GM12892 (cell line): ENCODE measurements at regions not wholly inside any gene's neighbourhood (a gene's known extent, or its start where the extent isn't known, plus 50 kb on each side); places are given as distances from the start of the nearest gene placed in this dataset.

Experiments used
- DNase-seq: peaks from one replicate; pipeline ENCODE4 v3.0.0; 2011; ENCODE audit not compliant: insufficient read length
- FAIRE-seq: peaks from 2 replicates; lab custom pipeline; 2011; peaks lifted over from hg19 to GRCh38; lab: Jason Lieb, UNC
- POLR2A ChIP-seq: IDR thresholded peaks from 2 replicates; pipeline ENCODE4 v1.6.1; 2011; ENCODE audit warnings: low read depth, low read length, control low read depth
- POLR2AphosphoS5 ChIP-seq: IDR thresholded peaks from 2 replicates; pipeline ENCODE4 v1.6.1; 2011; ENCODE audit warnings: low read depth, low read length, control low read depth
- TAF1 ChIP-seq: IDR thresholded peaks from 2 replicates; pipeline ENCODE4 v1.6.1; 2011; ENCODE audit warnings: low read depth, mild to moderate bottlenecking, control low read depth, low read length, borderline replicate concordance

GRCh38 chr19:28170066-28170465, 1042.9 kb downstream of the UQCRFS1 start:
- DNase-seq = no peak
- FAIRE-seq = no peak
- TF ChIP-seq TAF1 (no peak), POLR2AphosphoS5 (no peak), POLR2A (no peak)

DNA sequence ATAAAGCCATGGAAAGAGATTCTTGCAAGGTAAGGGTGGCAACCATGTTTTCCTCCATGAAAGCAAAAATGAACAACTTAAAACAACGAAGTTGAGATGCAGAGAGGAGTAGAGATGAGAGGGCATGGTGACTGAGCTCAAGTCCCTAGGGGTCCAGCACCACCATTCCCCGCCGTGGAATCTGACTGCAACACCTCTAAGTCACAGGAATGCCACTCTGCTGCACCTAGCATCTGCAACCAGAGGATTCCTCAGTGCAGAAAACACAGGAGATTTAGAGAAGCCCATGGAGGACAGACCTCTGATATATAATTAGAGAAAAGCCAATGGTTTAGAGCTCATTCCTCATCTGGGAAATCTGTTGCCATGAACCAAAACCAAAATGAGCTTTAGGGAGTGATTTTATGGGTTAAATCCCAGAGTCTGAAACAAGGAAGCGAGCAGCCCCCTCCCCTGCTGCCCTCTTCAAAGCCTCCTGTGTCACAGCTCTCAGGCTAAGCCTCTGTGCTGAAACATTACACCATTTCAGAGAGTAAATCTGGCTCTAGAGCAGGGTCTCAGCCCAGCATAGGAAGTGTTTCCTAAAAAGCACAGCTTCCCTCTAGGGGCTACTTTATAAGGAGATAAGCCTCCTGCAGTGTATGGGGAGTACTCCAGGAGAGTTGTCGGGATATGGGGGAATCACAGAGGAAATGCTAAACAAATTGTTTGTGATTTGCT, 1043.6 kb downstream of the UQCRFS1 start:
- FAIRE-seq (no peak), DNase-seq (no peak)

GRCh38 chr19:28168557-28168956, 1044.4 kb downstream of the UQCRFS1 start:
- DNase-seq = no peak
- no peak for FAIRE-seq
- TF ChIP-seq POLR2AphosphoS5 (no peak), TAF1 (no peak), POLR2A (no peak)

More for the DNA sequence above, 1043.6 kb downstream of the UQCRFS1 start:
- TF ChIP-seq POLR2AphosphoS5 = no peak
- no peak for TF ChIP-seq POLR2A
- TF ChIP-seq TAF1 = no peak

DNA sequence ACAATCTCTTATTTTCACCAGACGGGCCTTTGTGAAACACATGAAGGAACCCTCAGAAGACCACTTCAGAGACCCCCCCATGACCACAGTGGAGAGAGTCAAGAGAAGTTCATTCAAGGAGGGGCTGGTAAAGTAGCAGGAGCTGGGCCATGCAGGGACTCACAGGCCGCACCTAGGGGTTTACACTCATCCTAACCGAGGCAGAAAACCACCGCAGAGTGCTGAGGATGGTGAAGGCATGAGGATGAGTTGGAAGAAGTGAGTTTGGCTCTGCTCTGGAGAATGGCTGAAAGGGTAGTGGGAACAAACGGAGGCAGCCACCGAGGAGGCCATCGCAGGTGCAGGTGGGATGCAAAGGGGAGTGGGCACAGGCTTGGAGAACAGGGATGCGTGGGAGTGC, 1046.9 kb downstream of the UQCRFS1 start:
- FAIRE-seq = no peak
- DNase-seq = no peak
- no peak for TF ChIP-seq POLR2AphosphoS5
- no peak for TF ChIP-seq TAF1
- no peak for TF ChIP-seq POLR2A

DNA sequence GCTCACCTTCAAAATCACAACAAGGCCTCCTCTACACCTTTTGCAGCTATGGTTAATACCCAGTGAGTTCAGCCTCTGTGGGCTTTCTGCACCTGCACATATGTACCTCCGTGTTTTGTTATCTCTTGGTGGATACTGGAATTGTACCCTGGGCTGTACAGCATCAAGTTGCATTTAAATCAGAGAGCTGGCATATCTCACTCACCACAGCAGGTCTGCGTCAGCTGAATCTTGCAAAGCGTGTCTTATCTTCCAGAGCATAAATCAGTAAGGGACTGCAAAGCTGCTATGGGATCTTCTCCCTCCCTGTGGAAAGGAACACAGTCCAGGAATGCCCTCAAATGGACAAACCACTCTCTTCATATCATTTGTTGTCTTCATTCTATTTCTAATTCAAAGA, 1048.7 kb downstream of the UQCRFS1 start:
- DNase-seq = no peak
- TF ChIP-seq TAF1 = no peak
- TF ChIP-seq POLR2AphosphoS5 = no peak
- no peak for TF ChIP-seq POLR2A
- no peak for FAIRE-seq

DNA sequence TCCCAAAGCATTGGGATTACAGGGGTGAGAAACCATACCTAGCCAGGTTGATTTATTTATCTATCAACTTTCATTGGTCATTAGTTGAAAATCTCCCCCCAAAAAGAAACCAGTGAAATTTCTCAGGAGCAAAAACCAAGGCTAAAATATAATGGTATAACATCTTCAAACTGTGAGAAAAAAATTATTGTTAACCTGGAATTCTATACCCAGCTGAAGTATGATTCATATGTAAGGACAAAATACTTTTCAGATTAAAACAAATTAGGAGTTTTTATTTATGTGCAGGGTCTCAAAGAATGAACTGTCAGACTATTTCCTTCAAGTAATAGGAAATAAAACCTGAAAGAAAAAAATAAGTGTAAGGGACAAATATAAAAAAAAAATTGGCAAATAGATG, 1053.9 kb downstream of the UQCRFS1 start:
- DNase-seq (no peak), FAIRE-seq (no peak)
- no peak for TF ChIP-seq POLR2AphosphoS5
- no peak for TF ChIP-seq TAF1
- no peak for TF ChIP-seq POLR2A

GRCh38 chr19:28155265-28155664, 1057.7 kb downstream of the UQCRFS1 start:
- TF ChIP-seq POLR2A (no peak), POLR2AphosphoS5 (no peak), TAF1 (no peak)
- FAIRE-seq (no peak), DNase-seq (no peak)

DNA sequence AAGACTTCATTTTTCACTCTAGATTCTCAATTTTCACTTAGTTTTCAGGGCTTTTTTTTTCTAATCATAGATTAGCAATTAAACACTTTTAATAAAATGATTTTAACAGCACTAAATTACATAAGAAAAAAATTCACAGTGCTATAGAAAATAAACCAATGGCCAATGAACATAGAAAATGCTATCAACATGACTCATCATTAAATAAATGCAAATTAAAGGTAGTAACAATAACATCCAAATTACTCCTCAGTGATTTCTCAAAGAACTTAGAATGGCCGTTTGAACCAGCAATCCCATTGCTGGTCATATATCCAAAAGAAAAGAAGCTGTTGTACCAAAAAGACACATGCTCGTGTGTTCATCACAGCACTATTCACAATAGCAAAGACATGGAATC, 1058.9 kb downstream of the UQCRFS1 start:
- FAIRE-seq = no peak

DNA sequence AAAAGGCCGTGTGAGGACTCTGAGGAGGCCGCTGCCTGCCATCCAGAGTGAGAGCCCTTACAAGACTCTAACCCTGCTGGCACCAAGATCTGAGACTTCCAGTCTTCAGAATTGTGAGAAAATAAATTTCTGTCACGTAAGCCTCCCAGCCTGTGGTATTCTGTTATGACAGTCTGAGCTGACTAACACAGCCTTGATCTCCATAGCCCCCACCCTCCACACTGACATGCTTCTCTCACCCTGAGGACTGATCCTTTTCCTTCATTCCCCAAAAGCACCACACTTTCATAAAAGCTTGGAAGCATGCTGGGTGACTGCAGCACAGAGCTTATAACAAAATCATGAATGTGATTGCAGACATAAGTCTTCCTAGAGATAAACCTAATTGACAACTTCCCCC, 1059.8 kb downstream of the UQCRFS1 start:
- FAIRE-seq = no peak

More for the DNA sequence above, 1058.9 kb downstream of the UQCRFS1 start:
- DNase-seq = no peak
- no peak for TF ChIP-seq POLR2A

GRCh38 chr19:28152195-28152594, 1060.8 kb downstream of the UQCRFS1 start:
- TF ChIP-seq TAF1 (no peak), POLR2A (no peak), POLR2AphosphoS5 (no peak)
- no peak for DNase-seq
- FAIRE-seq = no peak

More for the DNA sequence above, 1059.8 kb downstream of the UQCRFS1 start:
- TF ChIP-seq POLR2AphosphoS5 = no peak
- no peak for TF ChIP-seq POLR2A
- no peak for DNase-seq

GRCh38 chr19:28150129-28150528, 1062.8 kb downstream of the UQCRFS1 start:
- DNase-seq (no peak), FAIRE-seq (no peak)
- TF ChIP-seq TAF1 (no peak), POLR2A (no peak), POLR2AphosphoS5 (no peak)

DNA sequence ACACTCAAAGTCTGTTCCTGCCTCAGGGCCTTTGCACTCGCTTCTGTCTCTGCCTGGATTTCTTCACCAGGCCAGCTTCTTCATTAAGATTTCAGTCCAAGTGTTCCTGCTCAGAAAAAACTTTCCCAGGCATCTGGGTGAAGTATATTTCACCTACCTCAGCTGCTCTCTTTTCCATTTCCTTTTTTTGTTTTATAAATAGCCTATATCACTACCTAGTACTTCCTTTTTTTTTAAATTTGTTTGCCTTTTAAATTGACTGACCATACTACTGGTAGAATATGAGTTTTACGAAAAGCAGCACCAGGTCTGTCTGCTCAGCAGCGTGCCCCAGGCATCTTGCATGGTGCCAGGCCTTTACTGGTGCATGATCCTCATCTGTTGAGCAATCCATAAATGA, 1064.4 kb downstream of the UQCRFS1 start:
- DNase-seq (no peak), FAIRE-seq (no peak)
- TF ChIP-seq TAF1 (no peak), POLR2A (no peak), POLR2AphosphoS5 (no peak)

GRCh38 chr19:28142258-28142657, 1070.7 kb downstream of the UQCRFS1 start:
- FAIRE-seq (no peak), DNase-seq (no peak)
- TF ChIP-seq POLR2AphosphoS5 (no peak), POLR2A (no peak), TAF1 (no peak)
